ENCODE measurements at regions not wholly inside any gene's neighbourhood (a gene's known extent, or its start where the extent isn't known, plus 50 kb on each side); places are given as distances from the start of the nearest gene placed in this dataset.

GRCh38 chr16:87231295-87231694 is 85.9 kb downstream of the C16orf95 start:
- H3K4me3 ChIP-seq: no peak overlapping the region
- H3K4me1 ChIP-seq: peaks cover 5 to 6% of the 10 kb centered on the region in 2 donors
- H3K27ac ChIP-seq: no peak overlapping the region
- TF ChIP-seq CTCF (IDR thresholded peaks at IDR 0.05): no peak
- peaks cover 0 to 2% of the 10 kb centered on the region in 2 donors for H3K9me3 ChIP-seq
- no peak for ATAC-seq
- intact Hi-C loops (cut with DNase I): no loop called here
- H3K27me3 ChIP-seq: peaks cover 0 to 21% of the 10 kb centered on the region in 2 donors
- no peaks in the 10 kb centered on the region for H3K36me3 ChIP-seq
- no peak for DNase-seq

GRCh38 chr16:87231911-87232310 is 85.3 kb downstream of the C16orf95 start:
- H3K4me1 ChIP-seq: peaks cover 5 to 7% of the 10 kb centered on the region in 2 donors
- no peak overlapping the region for H3K27ac ChIP-seq
- peaks cover 0 to 27% of the 10 kb centered on the region in 2 donors for H3K27me3 ChIP-seq
- intact Hi-C loops (cut with DNase I): no loop called here
- no peak for TF ChIP-seq CTCF (IDR thresholded peaks at IDR 0.05)
- H3K4me3 ChIP-seq: no peak overlapping the region
- H3K36me3 ChIP-seq: no peaks in the 10 kb centered on the region
- DNase-seq (no peak), ATAC-seq (no peak)
- peaks cover 0 to 2% of the 10 kb centered on the region in 2 donors for H3K9me3 ChIP-seq

- intact Hi-C loops (cut with DNase I): no loop called here
- peaks cover 0 to 7% of the 10 kb centered on the region in 2 donors for H3K4me1 ChIP-seq
- peak in 1 of 4 donors; percentile 26 for DNase-seq
- H3K27ac ChIP-seq: no peak overlapping the region
- TF ChIP-seq CTCF (IDR thresholded peaks at IDR 0.05): no peak
- no peak overlapping the region for H3K4me3 ChIP-seq
- H3K27me3 ChIP-seq: peaks cover 0 to 36% of the 10 kb centered on the region in 2 donors
- H3K36me3 ChIP-seq: no peaks in the 10 kb centered on the region
- no peak for ATAC-seq
- H3K9me3 ChIP-seq: peaks cover 0 to 2% of the 10 kb centered on the region in 2 donors
These were observed 83.3 kb downstream of the C16orf95 start for GRCh38 chr16:87233928-87234327.

- no peak overlapping the region for H3K4me3 ChIP-seq
- H3K27me3 ChIP-seq: peaks cover 0 to 36% of the 10 kb centered on the region in 2 donors
- no peak for DNase-seq
- no peak overlapping the region for H3K27ac ChIP-seq
- H3K9me3 ChIP-seq: peaks cover 0 to 2% of the 10 kb centered on the region in 2 donors
- no peak for TF ChIP-seq CTCF (IDR thresholded peaks at IDR 0.05)
- peaks cover 0 to 7% of the 10 kb centered on the region in 2 donors for H3K4me1 ChIP-seq
- no peaks in the 10 kb centered on the region for H3K36me3 ChIP-seq
- ATAC-seq: no peak
- intact Hi-C loops (cut with DNase I): no loop called here
These were observed 82.6 kb downstream of the C16orf95 start for GRCh38 chr16:87234601-87235000.

- intact Hi-C loops (cut with DNase I): no loop called here
- Histone ChIP-seq H3K4me3 (no peak overlapping the region), H3K9me3 (peaks cover 0 to 2% of the 10 kb centered on the region in 2 donors), H3K27ac (no peak overlapping the region), H3K27me3 (peaks cover 0 to 38% of the 10 kb centered on the region in 2 donors), H3K36me3 (no peaks in the 10 kb centered on the region), H3K4me1 (peaks cover 0 to 7% of the 10 kb centered on the region in 2 donors)
- ATAC-seq (no peak), DNase-seq (no peak)
- no peak for TF ChIP-seq CTCF (IDR thresholded peaks at IDR 0.05)
These were observed 81.2 kb downstream of the C16orf95 start for GRCh38 chr16:87235810-87236515.
